ENCODE measurements at regions not wholly inside any gene's neighbourhood (a gene's known extent, or its start where the extent isn't known, plus 50 kb on each side); places are given as distances from the start of the nearest gene placed in this dataset.

DNA sequence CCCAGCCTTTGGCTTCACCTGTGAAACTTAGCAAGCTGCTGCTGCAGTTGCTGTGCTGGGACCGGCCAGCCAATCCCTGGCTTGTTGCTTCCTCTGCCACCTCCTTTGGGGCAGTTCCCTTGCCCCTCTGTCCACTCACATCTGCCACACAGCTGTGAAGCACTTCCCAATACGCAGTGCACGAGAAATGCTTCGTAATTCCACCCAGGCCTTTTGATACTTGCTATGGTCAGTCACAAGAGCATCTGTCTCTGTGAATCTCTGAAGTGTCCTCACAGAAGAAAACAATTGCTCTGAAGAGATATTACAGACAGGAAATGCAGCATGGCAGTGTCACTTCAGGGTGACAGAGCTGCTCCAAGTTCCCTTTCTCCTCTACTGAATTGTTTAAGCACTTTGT lies 208.5 kb downstream of the PTEN start:
- no peaks in the 10 kb centered on the region for H3K9me1 ChIP-seq (ENCODE audit: control insufficient read depth, extremely low read depth, insufficient read depth, low read length)
- dilution Hi-C loops (cut with MboI; ENCODE audit: extremely low pct_ligation_motif_present, low sequenced_read_pairs), result no loop called here
- TF ChIP-seq EZH2 (IDR thresholded peaks at IDR 0.05; ENCODE audit: low read length), result no peak
- TF ChIP-seq, protein P1, sequence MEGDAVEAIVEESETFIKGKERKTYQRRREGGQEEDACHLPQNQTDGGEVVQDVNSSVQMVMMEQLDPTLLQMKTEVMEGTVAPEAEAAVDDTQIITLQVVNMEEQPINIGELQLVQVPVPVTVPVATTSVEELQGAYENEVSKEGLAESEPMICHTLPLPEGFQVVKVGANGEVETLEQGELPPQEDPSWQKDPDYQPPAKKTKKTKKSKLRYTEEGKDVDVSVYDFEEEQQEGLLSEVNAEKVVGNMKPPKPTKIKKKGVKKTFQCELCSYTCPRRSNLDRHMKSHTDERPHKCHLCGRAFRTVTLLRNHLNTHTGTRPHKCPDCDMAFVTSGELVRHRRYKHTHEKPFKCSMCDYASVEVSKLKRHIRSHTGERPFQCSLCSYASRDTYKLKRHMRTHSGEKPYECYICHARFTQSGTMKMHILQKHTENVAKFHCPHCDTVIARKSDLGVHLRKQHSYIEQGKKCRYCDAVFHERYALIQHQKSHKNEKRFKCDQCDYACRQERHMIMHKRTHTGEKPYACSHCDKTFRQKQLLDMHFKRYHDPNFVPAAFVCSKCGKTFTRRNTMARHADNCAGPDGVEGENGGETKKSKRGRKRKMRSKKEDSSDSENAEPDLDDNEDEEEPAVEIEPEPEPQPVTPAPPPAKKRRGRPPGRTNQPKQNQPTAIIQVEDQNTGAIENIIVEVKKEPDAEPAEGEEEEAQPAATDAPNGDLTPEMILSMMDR (optimal IDR thresholded peaks at IDR 0.05 in 1 of 3, IDR thresholded peaks at IDR 0.05 in 1 of 3, conservative IDR thresholded peaks at IDR 0.05 in 1 of 3; ENCODE audit: extremely low read depth in 1 of 3, insufficient read depth in 2 of 3, low read length in 3 of 3), result no peak
- H3K9ac ChIP-seq (ENCODE audit: control insufficient read depth, extremely low read depth, insufficient read depth, low read length), result no peak overlapping the region
- H3K27me3 ChIP-seq (ENCODE audit: control insufficient read depth, extremely low read depth, insufficient read depth, low read length), result no peaks in the 10 kb centered on the region
- H3K36me3 ChIP-seq (ENCODE audit: control insufficient read depth in 2 of 2, extremely low read depth in 1 of 2, insufficient read depth in 2 of 2, low read length in 2 of 2), result no peaks in the 10 kb centered on the region
- no peaks in the 10 kb centered on the region for H3K4me1 ChIP-seq (ENCODE audit: control insufficient read depth, extremely low read depth, insufficient read depth, low read length)
- DNase-seq (ENCODE audit: low read depth, low spot score) (no peak), FAIRE-seq (no peak)
- H2AFZ ChIP-seq (ENCODE audit: control insufficient read depth, low read length), result no peak overlapping the region
- no peaks in the 10 kb centered on the region for H4K20me1 ChIP-seq (ENCODE audit: control insufficient read depth, extremely low read depth, insufficient read depth, low read length)
- H3K9me3 ChIP-seq (ENCODE audit: control insufficient read depth, low read depth, low read length), result no peaks in the 10 kb centered on the region
- H3K27ac ChIP-seq (ENCODE audit: control insufficient read depth, insufficient read depth, low read length), result no peak overlapping the region
- H3K4me2 ChIP-seq (ENCODE audit: control insufficient read depth, extremely low read depth, insufficient read depth, low read depth, low read length), result no peak overlapping the region
- no peak overlapping the region for H3K4me3 ChIP-seq (ENCODE audit: control insufficient read depth in 2 of 3, extremely low read depth in 1 of 3, insufficient read depth in 2 of 3, low read depth in 1 of 3, low read length in 3 of 3)
- H3K79me2 ChIP-seq (ENCODE audit: control insufficient read depth, insufficient read depth, low read length), result no peaks in the 10 kb centered on the region

DNA sequence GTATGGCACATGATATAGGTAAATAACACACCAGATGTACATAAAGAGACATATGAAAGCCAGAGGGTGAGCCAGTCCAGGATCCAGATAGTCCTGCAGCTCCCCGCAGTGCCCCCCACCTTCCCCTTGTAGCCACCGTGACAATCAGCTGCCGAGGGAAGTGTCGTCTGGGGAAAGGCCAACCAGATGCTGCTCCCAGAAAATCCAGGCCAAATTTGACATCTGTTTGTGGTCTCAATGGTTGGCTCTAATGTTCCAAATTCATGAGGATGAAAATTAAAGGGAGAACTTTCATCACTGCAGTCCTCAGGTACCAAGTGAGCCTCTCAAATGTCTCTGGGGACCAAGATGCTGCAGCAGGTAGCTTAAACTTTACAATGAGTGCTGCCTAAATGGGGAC lies 210.3 kb downstream of the PTEN start:
- Histone ChIP-seq H3K27ac (ENCODE audit: control insufficient read depth, insufficient read depth, low read length) (no peak overlapping the region), H3K9ac (ENCODE audit: control insufficient read depth, extremely low read depth, insufficient read depth, low read length) (no peak overlapping the region), H3K36me3 (ENCODE audit: control insufficient read depth in 2 of 2, extremely low read depth in 1 of 2, insufficient read depth in 2 of 2, low read length in 2 of 2) (no peaks in the 10 kb centered on the region), H3K9me3 (ENCODE audit: control insufficient read depth, low read depth, low read length) (no peaks in the 10 kb centered on the region), H4K20me1 (ENCODE audit: control insufficient read depth, extremely low read depth, insufficient read depth, low read length) (no peaks in the 10 kb centered on the region), H3K27me3 (ENCODE audit: control insufficient read depth, extremely low read depth, insufficient read depth, low read length) (no peaks in the 10 kb centered on the region), H3K79me2 (ENCODE audit: control insufficient read depth, insufficient read depth, low read length) (no peaks in the 10 kb centered on the region), H2AFZ (ENCODE audit: control insufficient read depth, low read length) (no peak overlapping the region), H3K4me1 (ENCODE audit: control insufficient read depth, extremely low read depth, insufficient read depth, low read length) (no peaks in the 10 kb centered on the region), H3K4me3 (ENCODE audit: control insufficient read depth in 2 of 3, extremely low read depth in 1 of 3, insufficient read depth in 2 of 3, low read depth in 1 of 3, low read length in 3 of 3) (no peak overlapping the region), H3K4me2 (ENCODE audit: control insufficient read depth, extremely low read depth, insufficient read depth, low read depth, low read length) (no peak overlapping the region), H3K9me1 (ENCODE audit: control insufficient read depth, extremely low read depth, insufficient read depth, low read length) (no peaks in the 10 kb centered on the region)
- TF ChIP-seq, protein P1 (optimal IDR thresholded peaks at IDR 0.05 in 1 of 3, IDR thresholded peaks at IDR 0.05 in 1 of 3, conservative IDR thresholded peaks at IDR 0.05 in 1 of 3; ENCODE audit: extremely low read depth in 1 of 3, insufficient read depth in 2 of 3, low read length in 3 of 3), result no peak
- no peak for TF ChIP-seq EZH2 (IDR thresholded peaks at IDR 0.05; ENCODE audit: low read length)
- dilution Hi-C loops (cut with MboI; ENCODE audit: extremely low pct_ligation_motif_present, low sequenced_read_pairs), result no loop called here
- no peak for DNase-seq (ENCODE audit: low read depth, low spot score)
- FAIRE-seq, result no peak
